HEK293 (cell line): ENCODE measurements at regions not wholly inside any gene's neighbourhood (a gene's known extent, or its start where the extent isn't known, plus 50 kb on each side); places are given as distances from the start of the nearest gene placed in this dataset.

ENCODE experiments used
- CTCF ChIA-PET: fragments of 350-600 bp; formaldehyde crosslinking; extraction: SDS; loops from one replicate; lab custom pipeline; 2021; ENCODE audit warnings: antibody characterized with exemption; lab: Yijun Ruan, JAX
- POLR2A ChIA-PET: fragments of 300-600 bp; formaldehyde crosslinking; extraction: SDS; loops from one replicate; lab custom pipeline; 2020; ENCODE audit warnings: antibody characterized with exemption, inconsistent platforms; lab: Yijun Ruan, JAX
- H3K27ac ChIP-seq: fragments of 200-500 bp; sonication (Bioruptor generic); 2 replicates; pipeline ENCODE4 v1.5.1; 2014; ENCODE audit warnings: low read depth, low read length, control low read depth, inconsistent platforms; ENCODE audit errors: extremely low read depth
- H3K36me3 ChIP-seq, 2 experiments: fragments of 200-500 bp in 1 of 2; sonication (Bioruptor generic) in 1 of 2; 1 replicate in 1 of 2; 2 replicates in 1 of 2; pipeline ENCODE4 v1.5.1; 2014 to 2017; ENCODE audit warnings: inconsistent platforms in 2 of 2, low read length in 2 of 2; ENCODE audit not compliant: control insufficient read depth in 2 of 2, insufficient read depth in 1 of 2
- H3K4me1 ChIP-seq: fragments of 200-500 bp; sonication (Bioruptor generic); 2 replicates; pipeline ENCODE4 v1.5.1; 2014; ENCODE audit warnings: mild to moderate bottlenecking, low read length, inconsistent platforms; ENCODE audit not compliant: control insufficient read depth, insufficient read depth
- H3K4me3 ChIP-seq: 2 replicates; pipeline ENCODE4 v1.5.1; 2011; ENCODE audit warnings: low read depth, mild to moderate bottlenecking, control low read depth, low read length, moderate library complexity
- H3K9me3 ChIP-seq: fragments of 200-500 bp; sonication (Bioruptor generic); 2 replicates; pipeline ENCODE4 v1.5.1; 2014; ENCODE audit warnings: low read depth, low read length, inconsistent platforms; ENCODE audit not compliant: control insufficient read depth, insufficient read depth
- EGR2 ChIP-seq: fragments of 450-650 bp; formaldehyde crosslinking; IDR thresholded peaks from 2 replicates; pipeline ENCODE4 v1.5.1; 2016; ENCODE audit warnings: low read depth, missing biosample characterization, missing genetic modification characterization
- GLI4 ChIP-seq: fragments of 450-650 bp; formaldehyde crosslinking; IDR thresholded peaks from 2 replicates; pipeline ENCODE4 v1.5.1; 2016; ENCODE audit warnings: missing biosample characterization, missing genetic modification characterization
- YY1 ChIP-seq: fragments of 450-650 bp; formaldehyde crosslinking; IDR thresholded peaks from 2 replicates; pipeline ENCODE4 v1.5.1; 2018; ENCODE audit warnings: missing biosample characterization, missing genetic modification characterization
- ZNF140 ChIP-seq: fragments of 450-650 bp; formaldehyde crosslinking; IDR thresholded peaks from 2 replicates; pipeline ENCODE4 v1.5.1; 2016; ENCODE audit warnings: missing biosample characterization, missing genetic modification characterization
- ZNF155 ChIP-seq: fragments of 450-650 bp; formaldehyde crosslinking; IDR thresholded peaks from 2 replicates; pipeline ENCODE4 v1.5.1; 2016; ENCODE audit warnings: missing biosample characterization, missing genetic modification characterization
- ZNF175 ChIP-seq: fragments of 450-650 bp; formaldehyde crosslinking; IDR thresholded peaks from 2 replicates; pipeline ENCODE4 v1.5.1; 2016; ENCODE audit warnings: missing biosample characterization, missing genetic modification characterization
- ZNF18 ChIP-seq: fragments of 450-650 bp; formaldehyde crosslinking; IDR thresholded peaks from 2 replicates; pipeline ENCODE4 v1.5.1; 2016; ENCODE audit warnings: missing biosample characterization, missing genetic modification characterization
- ZNF221 ChIP-seq: fragments of 450-650 bp; formaldehyde crosslinking; IDR thresholded peaks from 2 replicates; pipeline ENCODE4 v1.5.1; 2017; ENCODE audit warnings: missing biosample characterization, missing genetic modification characterization, borderline replicate concordance
- ZNF23 ChIP-seq: fragments of 450-650 bp; formaldehyde crosslinking; IDR thresholded peaks from 2 replicates; pipeline ENCODE4 v1.5.1; 2016; ENCODE audit warnings: missing biosample characterization, missing genetic modification characterization, borderline replicate concordance
- ZNF274 ChIP-seq, 2 experiments: fragments of 200-500 bp in 1 of 2; fragments of 450-650 bp in 1 of 2; sonication (Bioruptor generic) in 1 of 2; formaldehyde crosslinking in 1 of 2; IDR thresholded peaks; 2 replicates each; pipeline versions ENCODE4 v1.5.1 to v1.6.1; 2014 to 2016; ENCODE audit warnings: borderline replicate concordance in 1 of 2, inconsistent platforms in 1 of 2, low read length in 1 of 2, missing biosample characterization in 1 of 2, missing genetic modification characterization in 1 of 2
- ZNF324 ChIP-seq: fragments of 450-650 bp; formaldehyde crosslinking; IDR thresholded peaks from 2 replicates; pipeline ENCODE4 v1.5.1; 2016; ENCODE audit warnings: missing biosample characterization, missing genetic modification characterization
- ZNF354C ChIP-seq: fragments of 450-650 bp; formaldehyde crosslinking; IDR thresholded peaks from 2 replicates; pipeline ENCODE4 v1.5.1; 2016; ENCODE audit warnings: missing biosample characterization, missing genetic modification characterization, low read depth, borderline replicate concordance
- ZNF37A ChIP-seq: fragments of 450-650 bp; IDR thresholded peaks from 2 replicates; pipeline ENCODE4 v1.5.1; 2018; ENCODE audit warnings: missing biosample characterization, missing genetic modification characterization
- ZNF426 ChIP-seq: fragments of 450-650 bp; formaldehyde crosslinking; IDR thresholded peaks from 2 replicates; pipeline ENCODE4 v1.5.1; 2017; ENCODE audit warnings: missing biosample characterization, missing genetic modification characterization, mild to moderate bottlenecking, inconsistent platforms, moderate library complexity
- ZNF514 ChIP-seq: fragments of 450-650 bp; formaldehyde crosslinking; IDR thresholded peaks from 2 replicates; pipeline ENCODE4 v1.5.1; 2016; ENCODE audit warnings: missing biosample characterization, missing genetic modification characterization
- ZNF555 ChIP-seq: fragments of 450-650 bp; formaldehyde crosslinking; conservative IDR thresholded peaks from 2 replicates; pipeline ENCODE4 v1.5.1; 2017; ENCODE audit warnings: missing biosample characterization, mild to moderate bottlenecking, missing genetic modification characterization, inconsistent platforms
- ZNF624 ChIP-seq: fragments of 450-650 bp; formaldehyde crosslinking; IDR thresholded peaks from 2 replicates; pipeline ENCODE4 v1.5.1; 2017; ENCODE audit warnings: missing biosample characterization, missing genetic modification characterization
- ZNF654 ChIP-seq: fragments of 450-650 bp; formaldehyde crosslinking; IDR thresholded peaks from 2 replicates; pipeline ENCODE4 v1.5.1; 2016; ENCODE audit warnings: low read depth, missing biosample characterization, missing genetic modification characterization
- ZNF658 ChIP-seq: fragments of 450-650 bp; formaldehyde crosslinking; IDR thresholded peaks from 2 replicates; pipeline ENCODE4; 2016; ENCODE audit warnings: missing biosample characterization, missing genetic modification characterization
- ZNF660 ChIP-seq: fragments of 450-650 bp; IDR thresholded peaks from 2 replicates; pipeline ENCODE4 v1.5.1; 2018; ENCODE audit warnings: missing biosample characterization, mild to moderate bottlenecking, missing genetic modification characterization
- ZNF670 ChIP-seq: fragments of 450-650 bp; formaldehyde crosslinking; IDR thresholded peaks from 2 replicates; pipeline ENCODE4 v1.5.1; 2016; ENCODE audit warnings: missing biosample characterization, missing genetic modification characterization, low read depth
- ZNF677 ChIP-seq: fragments of 450-650 bp; IDR thresholded peaks from 2 replicates; pipeline ENCODE4 v1.5.0; 2018; ENCODE audit warnings: missing biosample characterization, mild to moderate bottlenecking, missing genetic modification characterization, moderate library complexity
- ZNF704 ChIP-seq: fragments of 450-650 bp; formaldehyde crosslinking; IDR thresholded peaks from 2 replicates; pipeline ENCODE4 v1.5.1; 2016; ENCODE audit warnings: missing biosample characterization, missing genetic modification characterization
- ZSCAN30 ChIP-seq: fragments of 450-650 bp; IDR thresholded peaks from 2 replicates; pipeline ENCODE4 v1.5.1; 2018; ENCODE audit warnings: missing biosample characterization, mild to moderate bottlenecking, missing genetic modification characterization, moderate library complexity
- ZXDB ChIP-seq: fragments of 450-650 bp; formaldehyde crosslinking; IDR thresholded peaks from 2 replicates; pipeline ENCODE4 v1.5.1; 2016; ENCODE audit warnings: missing biosample characterization, missing genetic modification characterization
- TF ChIP-seq, protein P1 (sequence below): fragments of 450-650 bp; IDR thresholded peaks from 2 replicates; pipeline ENCODE4 v1.5.1; 2018; ENCODE audit warnings: missing biosample characterization, mild to moderate bottlenecking, missing genetic modification characterization
- TF ChIP-seq, protein P2 (sequence below): fragments of 450-650 bp; formaldehyde crosslinking; optimal IDR thresholded peaks from 2 replicates; pipeline ENCODE3; 2016; ENCODE audit warnings: missing biosample characterization, mild to moderate bottlenecking, missing genetic modification characterization

- TF ChIP-seq ZNF704 (tag by site-specific recombination) (no peak), GLI4 (tag by site-specific recombination) (no peak)
Observed at GRCh38 chr18:51862051-51862715, 477.8 kb upstream of the DCC start (continued).

DNA sequence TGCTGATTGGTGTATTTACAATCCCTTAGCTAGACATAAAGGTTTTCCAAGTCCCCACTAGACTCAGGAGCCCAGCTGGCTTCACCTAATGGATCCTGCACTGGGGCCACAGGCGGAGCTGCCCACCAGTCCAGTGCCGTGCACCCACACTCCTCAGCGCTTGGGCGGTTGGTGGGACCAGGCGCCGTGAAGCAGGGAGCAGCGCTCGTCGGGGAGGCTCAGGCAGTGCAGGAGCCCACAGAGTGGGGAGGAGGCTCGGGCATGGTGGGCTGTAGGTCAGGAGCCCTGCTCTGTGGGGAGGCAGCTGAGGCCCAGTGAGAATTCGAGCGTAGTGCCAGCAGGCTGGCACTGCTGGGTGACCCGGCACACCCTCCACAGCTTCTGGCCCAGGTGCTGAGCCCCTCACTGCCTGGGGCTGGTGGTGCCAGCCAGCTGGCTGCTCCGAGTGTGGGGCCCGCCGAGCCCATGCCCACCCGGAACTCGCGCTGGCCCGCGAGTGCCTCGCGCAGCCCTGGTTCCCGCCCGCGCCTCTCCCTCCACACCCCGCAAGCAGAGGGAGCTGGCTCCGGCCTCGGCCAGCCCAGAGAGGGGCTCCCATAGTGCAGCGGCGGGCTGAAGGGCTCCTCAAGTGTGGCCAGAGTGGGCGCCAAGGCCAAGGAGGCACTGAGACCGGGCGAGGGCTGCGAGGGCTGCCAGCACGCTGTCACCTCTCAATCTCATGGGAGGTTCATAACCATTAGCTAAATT lies 475.6 kb upstream of the DCC start:
- Histone ChIP-seq H3K36me3 (no peaks in the 10 kb centered on the region), H3K9me3 (no peaks in the 10 kb centered on the region), H3K4me3 (no peak overlapping the region), H3K4me1 (no peaks in the 10 kb centered on the region), H3K27ac (no peak overlapping the region)
- no peak for TF ChIP-seq ZNF221
- TF ChIP-seq ZSCAN30 (tag by site-specific recombination), result no peak
- TF ChIP-seq ZNF18, result no peak
- TF ChIP-seq ZNF677, result no peak
- TF ChIP-seq ZNF670 (tag by site-specific recombination), result no peak
- no peak for TF ChIP-seq ZNF660 (tag by site-specific recombination)
- TF ChIP-seq ZNF624, result no peak
- no peak for TF ChIP-seq ZXDB (tag by site-specific recombination)
- no peak for TF ChIP-seq ZNF354C (tag by site-specific recombination)
- TF ChIP-seq ZNF37A, result no peak
- no peak for TF ChIP-seq ZNF175 (tag by site-specific recombination)
- TF ChIP-seq, protein P1, sequence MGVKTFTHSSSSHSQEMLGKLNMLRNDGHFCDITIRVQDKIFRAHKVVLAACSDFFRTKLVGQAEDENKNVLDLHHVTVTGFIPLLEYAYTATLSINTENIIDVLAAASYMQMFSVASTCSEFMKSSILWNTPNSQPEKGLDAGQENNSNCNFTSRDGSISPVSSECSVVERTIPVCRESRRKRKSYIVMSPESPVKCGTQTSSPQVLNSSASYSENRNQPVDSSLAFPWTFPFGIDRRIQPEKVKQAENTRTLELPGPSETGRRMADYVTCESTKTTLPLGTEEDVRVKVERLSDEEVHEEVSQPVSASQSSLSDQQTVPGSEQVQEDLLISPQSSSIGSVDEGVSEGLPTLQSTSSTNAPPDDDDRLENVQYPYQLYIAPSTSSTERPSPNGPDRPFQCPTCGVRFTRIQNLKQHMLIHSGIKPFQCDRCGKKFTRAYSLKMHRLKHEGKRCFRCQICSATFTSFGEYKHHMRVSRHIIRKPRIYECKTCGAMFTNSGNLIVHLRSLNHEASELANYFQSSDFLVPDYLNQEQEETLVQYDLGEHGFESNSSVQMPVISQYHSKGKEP (tag by site-specific recombination), result no peak
- no peak for TF ChIP-seq ZNF514 (tag by site-specific recombination)
- no peak for TF ChIP-seq EGR2 (tag by site-specific recombination)
- TF ChIP-seq ZNF654 (tag by site-specific recombination), result no peak
- TF ChIP-seq ZNF324, result no peak
- no peak for TF ChIP-seq ZNF274 (IDR thresholded peaks at IDR 0.05; ENCODE audit: low read length)
- TF ChIP-seq ZNF274 (tag by site-specific recombination; IDR thresholded peaks at IDR 0.05; ENCODE audit: borderline replicate concordance), result no peak
- ChIA-PET POLR2A (no interaction called here), CTCF (no interaction called here)

GRCh38 chr18:51865538-51865937 lies 474.5 kb upstream of the DCC start:
- Histone ChIP-seq H3K27ac (no peak overlapping the region), H3K36me3 (no peaks in the 10 kb centered on the region), H3K9me3 (no peaks in the 10 kb centered on the region), H3K4me3 (no peak overlapping the region), H3K4me1 (no peaks in the 10 kb centered on the region)
- CTCF ChIA-PET, result no interaction called here
- TF ChIP-seq ZNF658 (no peak), GLI4 (tag by site-specific recombination) (no peak), ZNF555 (no peak), ZNF23 (tag by site-specific recombination) (no peak), ZNF140 (tag by site-specific recombination) (no peak), ZNF670 (tag by site-specific recombination) (no peak), YY1 (no peak), ZNF155 (tag by site-specific recombination) (no peak), ZNF426 (tag by site-specific recombination) (no peak)
- TF ChIP-seq, protein P2, sequence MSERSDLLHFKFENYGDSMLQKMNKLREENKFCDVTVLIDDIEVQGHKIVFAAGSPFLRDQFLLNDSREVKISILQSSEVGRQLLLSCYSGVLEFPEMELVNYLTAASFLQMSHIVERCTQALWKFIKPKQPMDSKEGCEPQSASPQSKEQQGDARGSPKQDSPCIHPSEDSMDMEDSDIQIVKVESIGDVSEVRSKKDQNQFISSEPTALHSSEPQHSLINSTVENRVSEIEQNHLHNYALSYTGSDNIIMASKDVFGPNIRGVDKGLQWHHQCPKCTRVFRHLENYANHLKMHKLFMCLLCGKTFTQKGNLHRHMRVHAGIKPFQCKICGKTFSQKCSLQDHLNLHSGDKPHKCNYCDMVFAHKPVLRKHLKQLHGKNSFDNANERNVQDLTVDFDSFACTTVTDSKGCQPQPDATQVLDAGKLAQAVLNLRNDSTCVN (tag by site-specific recombination), result no peak
- POLR2A ChIA-PET, result no interaction called here
